Endothelial cell of umbilical vein (primary cell): ENCODE measurements at regions not wholly inside any gene's neighbourhood (a gene's known extent, or its start where the extent isn't known, plus 50 kb on each side); places are given as distances from the start of the nearest gene placed in this dataset.
"Not testable (repeated sequence)": the region's sequence is repeated elsewhere in the genome, so short reads cannot be mapped to it uniquely, and the experiment has no call there.

Experiments
- BruUV-seq: library from RNA; stranded (reverse); fragments of 400-500 nt; replicated peaks from 2 replicates; lab custom pipeline; 2021; lab: Mats Ljungman, UMichigan
- CTCF ChIA-PET: fragments of 300-600, 350-600 bp; sonication (Branson Sonifier 250); formaldehyde crosslinking; loops from one replicate; lab custom pipeline; 2021; ENCODE audit warnings: antibody characterized with exemption, inconsistent platforms; lab: Charles Lee
- POLR2A ChIA-PET: fragments of 300-600, 350-600 bp; sonication (Branson Sonifier 250); formaldehyde crosslinking; loops from one replicate; lab custom pipeline; 2021; ENCODE audit warnings: antibody characterized with exemption, inconsistent platforms; lab: Charles Lee
- DNase-seq: peaks from one replicate; pipeline ENCODE4 v3.0.0-alpha.2; 2011; ENCODE audit warnings: low read depth, low spot score
- FAIRE-seq: peaks from 2 replicates; lab custom pipeline; 2011; peaks lifted over from hg19 to GRCh38; lab: Jason Lieb, UNC
- H2AFZ ChIP-seq: 2 replicates; pipeline ENCODE4 v1.6.0; 2012; ENCODE audit warnings: low read depth, low read length, control low read depth, inconsistent platforms
- H3K27ac ChIP-seq: 2 replicates; pipeline ENCODE4 v1.5.1; 2011; ENCODE audit warnings: low read depth, mild to moderate bottlenecking, control low read depth, low read length, moderate library complexity; ENCODE audit not compliant: insufficient read depth
- H3K27me3 ChIP-seq, 2 experiments: 2 replicates each; pipeline versions ENCODE4 v1.6.0 to v1.6.1; 2011; ENCODE audit warnings: low read length in 2 of 2, mixed read lengths in 1 of 2; ENCODE audit not compliant: control insufficient read depth in 2 of 2, insufficient read depth in 2 of 2
- H3K36me3 ChIP-seq, 2 experiments: 2 replicates in 1 of 2; 3 replicates in 1 of 2; pipeline ENCODE4 v1.5.1; 2011; ENCODE audit warnings: low read length in 2 of 2, mild to moderate bottlenecking in 1 of 2, moderate library complexity in 1 of 2; ENCODE audit not compliant: control insufficient read depth in 2 of 2, insufficient read depth in 2 of 2; ENCODE audit errors: extremely low read depth in 1 of 2
- H3K4me1 ChIP-seq: 3 replicates; pipeline ENCODE4 v1.5.1; 2011; ENCODE audit warnings: mild to moderate bottlenecking, low read length; ENCODE audit not compliant: control insufficient read depth, insufficient read depth; ENCODE audit errors: extremely low read depth
- H3K4me2 ChIP-seq: 2 replicates; pipeline ENCODE4 v1.6.1; 2011; ENCODE audit warnings: low read length, control low read depth, mixed read lengths; ENCODE audit not compliant: insufficient read depth
- H3K4me3 ChIP-seq, 3 experiments: fragments of 200-600 bp in 1 of 3; sonication (generic), shearing (Covaris generic) in 1 of 3; replicated peaks in 1 of 3; 2 replicates each; pipeline ENCODE4 v1.5.1; 2011 to 2016; ENCODE audit warnings: control low read depth in 3 of 3, low read length in 3 of 3, mild to moderate bottlenecking in 2 of 3, inconsistent platforms in 1 of 3, low read depth in 1 of 3, moderate library complexity in 1 of 3; ENCODE audit not compliant: insufficient read depth in 1 of 3
- H3K79me2 ChIP-seq: 2 replicates; pipeline ENCODE4 v1.6.0; 2012; ENCODE audit warnings: low read length, inconsistent platforms; ENCODE audit not compliant: control insufficient read depth, insufficient read depth
- H3K9ac ChIP-seq: replicated peaks from 2 replicates; pipeline ENCODE3; 2011; ENCODE audit warnings: low read length, control low read depth; ENCODE audit not compliant: insufficient read depth; ENCODE audit errors: extremely low read depth
- H3K9me1 ChIP-seq: replicated peaks from 3 replicates; pipeline ENCODE4 v1.6.0; 2011; ENCODE audit warnings: mild to moderate bottlenecking, low read length; ENCODE audit not compliant: control insufficient read depth, insufficient read depth; ENCODE audit errors: extremely low read depth
- H3K9me3 ChIP-seq: replicated peaks from 2 replicates; pipeline ENCODE4 v1.5.1; 2012; ENCODE audit warnings: low read length, inconsistent platforms; ENCODE audit not compliant: control insufficient read depth, insufficient read depth
- H4K20me1 ChIP-seq: replicated peaks from 2 replicates; pipeline ENCODE3; 2011; ENCODE audit warnings: mild to moderate bottlenecking, low read length; ENCODE audit not compliant: control insufficient read depth, insufficient read depth; ENCODE audit errors: extremely low read depth
- GATA2 ChIP-seq: IDR thresholded peaks from 2 replicates; pipeline ENCODE4 v1.7.0; 2011; ENCODE audit warnings: low read depth, mild to moderate bottlenecking, moderate library complexity, mixed read lengths, low read length; ENCODE audit not compliant: insufficient read length, insufficient read depth
- dilution Hi-C: fragments of 300-500 bp; cut with MboI; formaldehyde crosslinking; loops from one replicate; pipeline ENCODE4 v1.15.0; 2019; ENCODE audit warnings: low sequenced_read_pairs; ENCODE audit not compliant: extremely low pct_ligation_motif_present
- intact Hi-C: fragments of 100-400 bp; cut with micrococcal nuclease; formaldehyde crosslinking; loops from one replicate; pipeline ENCODE4 v1.10.0; 2022

DNA sequence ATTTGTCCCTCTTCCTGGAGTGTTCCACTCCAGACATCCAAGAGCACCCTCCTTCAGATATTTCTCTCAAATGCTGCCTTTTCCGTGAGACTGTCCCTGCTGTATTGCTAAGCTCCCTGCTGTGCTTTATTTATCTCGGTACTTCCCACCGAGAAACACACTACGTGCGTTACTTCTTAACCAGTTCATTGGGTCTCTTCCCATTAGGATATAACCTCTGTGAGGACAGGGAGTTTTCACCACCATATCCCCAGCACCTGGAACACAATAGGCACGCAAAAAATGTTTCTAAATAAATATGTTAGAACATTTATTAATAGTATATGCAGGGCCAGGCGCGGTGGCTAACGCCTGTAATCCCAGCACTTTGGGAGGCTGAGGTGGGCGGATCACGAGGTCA, 308.7 kb upstream of the IL12A start:
- BruUV-seq: no TSS peak
- intact Hi-C loops (no loop called here), dilution Hi-C loops (no loop called here)
- no peaks in the 10 kb centered on the region for H3K9me3 ChIP-seq
- peaks cover 0 to 1% of the 10 kb centered on the region in 2 experiments for H3K27me3 ChIP-seq
- FAIRE-seq (no peak), DNase-seq (no peak)
- H2AFZ ChIP-seq: no peak overlapping the region
- H3K4me3 ChIP-seq: no peak overlapping the region
- H3K9me1 ChIP-seq: no peaks in the 10 kb centered on the region
- no peak for TF ChIP-seq GATA2
- no peak overlapping the region for H3K27ac ChIP-seq
- no peaks in the 10 kb centered on the region for H4K20me1 ChIP-seq
- CTCF ChIA-PET: interaction anchor here (1.5 kb wide), 1 partner anchor 19 kb away, joined by 3 read pairs; no protein-coding TSS in a partner anchor
- no peak overlapping the region for H3K9ac ChIP-seq
- POLR2A ChIA-PET: no interaction called here
- H3K79me2 ChIP-seq: no peaks in the 10 kb centered on the region
- no peak overlapping the region for H3K4me2 ChIP-seq
- H3K36me3 ChIP-seq: no peaks in the 10 kb centered on the region
- H3K4me1 ChIP-seq: no peaks in the 10 kb centered on the region

DNA sequence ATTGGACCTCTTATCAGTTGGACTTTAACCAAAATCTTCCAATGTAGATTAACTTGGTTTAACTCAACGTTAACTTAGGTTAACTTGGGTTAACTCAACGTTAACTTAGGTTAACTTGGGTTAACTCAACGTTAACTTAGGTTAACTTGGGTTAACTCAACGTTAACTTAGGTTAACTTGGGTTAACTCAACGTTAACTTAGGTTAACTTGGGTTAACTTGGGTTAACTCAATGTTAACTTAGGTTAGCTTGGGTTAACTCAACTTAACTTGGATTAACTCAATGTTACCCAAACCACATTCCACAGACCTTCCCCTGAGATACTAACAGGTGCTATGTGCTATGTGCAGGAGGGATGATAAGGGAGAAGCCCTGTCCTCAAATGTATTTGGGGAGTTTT, 306.9 kb upstream of the IL12A start:
- BruUV-seq, H3K4me2 ChIP-seq, H3K4me3 ChIP-seq, H3K4me1 ChIP-seq, H3K27me3 ChIP-seq, H3K9me1 ChIP-seq, intact Hi-C loops, H2AFZ ChIP-seq, dilution Hi-C loops, POLR2A ChIA-PET, H3K36me3 ChIP-seq, FAIRE-seq, H3K27ac ChIP-seq, H3K9ac ChIP-seq, H3K79me2 ChIP-seq, DNase-seq, CTCF ChIA-PET, H3K9me3 ChIP-seq, H4K20me1 ChIP-seq: not testable (repeated sequence)
